ENCODE measurements at regions not wholly inside any gene's neighbourhood (a gene's known extent, or its start where the extent isn't known, plus 50 kb on each side); places are given as distances from the start of the nearest gene placed in this dataset.

GRCh38 chr4:62927574-62927973 lies 1481.7 kb downstream of the TECRL start (continued):
- TF ChIP-seq MLLT1 (IDR thresholded peaks at IDR 0.05) (no peak), EZH2 (IDR thresholded peaks at IDR 0.05; ENCODE audit: borderline replicate concordance, control insufficient read depth, low read depth, low read length) (no peak), NKRF (conservative IDR thresholded peaks at IDR 0.05) (no peak), NRF1 (conservative IDR thresholded peaks at IDR 0.05; ENCODE audit: low read depth, low read length) (no peak)

- DNase-seq (ENCODE audit: low read depth, low spot score) (no peak), ATAC-seq (no peak), FAIRE-seq (no peak)
- WGBS (ENCODE audit: insufficient coverage, insufficient replicate concordance, low lambda C conversion rate, missing lambda C conversion rate): 43% methylated on average over 4 of the region's 4 CpGs
- Histone ChIP-seq H3K4me3 (no peak overlapping the region), H3K9me3 (replicated peaks; ENCODE audit: control insufficient read depth, insufficient read depth, low read length) (no peaks in the 10 kb centered on the region), H3K79me2 (ENCODE audit: control insufficient read depth, insufficient read depth, low read length) (no peaks in the 10 kb centered on the region), H4K20me1 (ENCODE audit: control insufficient read depth, insufficient read depth) (no peaks in the 10 kb centered on the region), H3K4me2 (ENCODE audit: control insufficient read depth, insufficient read depth) (no peak overlapping the region), H3K27ac (ENCODE audit: control insufficient read depth, insufficient read depth) (no peak overlapping the region), H3K9ac (ENCODE audit: control insufficient read depth, insufficient read depth, low read length) (no peak overlapping the region), H2AFZ (ENCODE audit: control insufficient read depth, low read depth, low read length) (no peak overlapping the region), H3K4me1 (ENCODE audit: control insufficient read depth, insufficient read depth, low read length) (no peaks in the 10 kb centered on the region), H3K36me3 (ENCODE audit: control insufficient read depth in 2 of 2, insufficient read depth in 2 of 2, low read length in 1 of 2) (no peaks in the 10 kb centered on the region), H3K27me3 (replicated peaks in 1 of 2; ENCODE audit: control insufficient read depth in 2 of 2, insufficient read depth in 2 of 2, low read length in 1 of 2) (no peaks in the 10 kb centered on the region)
- POLR2A ChIA-PET: no interaction called here
- SMC1A ChIA-PET (ENCODE audit: uncharacterized antibody, unreplicated experiment): no interaction called here
- in situ Hi-C loops (cut with MboI): no loop called here
- RAD21 ChIA-PET (ENCODE audit: unreplicated experiment): no interaction called here
- CTCF ChIA-PET: no interaction called here
- TF ChIP-seq ZBTB40 (IDR thresholded peaks at IDR 0.05; ENCODE audit: borderline replicate concordance) (no peak), IKZF1 (conservative IDR thresholded peaks at IDR 0.05) (no peak), FOXM1 (IDR thresholded peaks at IDR 0.05; ENCODE audit: low read depth, low read length) (no peak), KAT2A (conservative IDR thresholded peaks at IDR 0.05; ENCODE audit: control insufficient read depth, low read depth, low read length) (no peak), RELA (IDR thresholded peaks at IDR 0.05; ENCODE audit: borderline replicate concordance, partially characterized antibody) (no peak), MTA2 (IDR thresholded peaks at IDR 0.05; ENCODE audit: low read depth) (no peak), SMAD5 (IDR thresholded peaks at IDR 0.05; ENCODE audit: low read depth) (no peak)
- no TSS peak for BruUV-seq (replicated peaks)
- intact Hi-C loops (cut with micrococcal nuclease; ENCODE audit: unreplicated experiment): no loop called here
Measured at GRCh38 chr4:62923783-62924182, 1485.5 kb downstream of the TECRL start.

Data from GM12878 (cell line).